Gastrocnemius medialis (tissue), 4 donors: ENCODE measurements at regions not wholly inside any gene's neighbourhood (a gene's known extent, or its start where the extent isn't known, plus 50 kb on each side); places are given as distances from the start of the nearest gene placed in this dataset.

Experiments used
- ATAC-seq, 2 donors: fragments of 150-250 bp; one replicate each; pipeline ENCODE4 v1.9.1; 2016
- DNase-seq, 2 donors: peaks; one replicate each; pipeline ENCODE4 v3.0.0-alpha.2; 2019
- H3K27ac ChIP-seq, 4 donors: fragments of 200-600 bp; sonication (generic); 1 replicate in 1 of 4; 2 replicates in 3 of 4; pipeline ENCODE4 v1.5.1; 2016 to 2018; ENCODE audit warnings: mild to moderate bottlenecking in 2 of 4, moderate library complexity in 1 of 4
- H3K27me3 ChIP-seq, 3 donors: fragments of 200-600 bp; sonication (generic) in 2 of 3; 1 replicate in 1 of 3; 2 replicates in 2 of 3; pipeline versions ENCODE4 v1.5.1 to v1.6.0; 2016 to 2019; ENCODE audit warnings: mild to moderate bottlenecking in 1 of 3, moderate library complexity in 1 of 3
- H3K36me3 ChIP-seq, 2 donors: fragments of 200-600 bp; sonication (generic) in 1 of 2; one replicate each; pipeline ENCODE4 v1.5.1; 2017 to 2018
- H3K4me1 ChIP-seq, 2 donors: fragments of 200-600 bp; sonication (generic) in 1 of 2; one replicate each; pipeline ENCODE4 v1.5.1; 2016 to 2017; ENCODE audit warnings: mild to moderate bottlenecking in 2 of 2
- H3K4me3 ChIP-seq, 4 donors: fragments of 200-600 bp; sonication (generic) in 3 of 4; 1 replicate in 1 of 4; 2 replicates in 3 of 4; pipeline ENCODE4 v1.5.1; 2016 to 2019; ENCODE audit warnings: mild to moderate bottlenecking in 2 of 4
- H3K9me3 ChIP-seq, 3 donors: fragments of 200-600 bp; sonication (generic) in 2 of 3; 1 replicate in 1 of 3; 2 replicates in 2 of 3; pipeline ENCODE4 v1.5.1; 2016 to 2019
- POLR2A ChIP-seq, 2 donors: fragments of 450-650 bp; IDR thresholded peaks; one replicate each; pipeline ENCODE4 v1.6.1; 2017; ENCODE audit warnings: antibody characterized with exemption in 2 of 2, mild to moderate bottlenecking in 2 of 2, moderate library complexity in 2 of 2
- in situ Hi-C, 4 donors: fragments of 200-750 bp; cut with MboI; loops; one replicate each; pipeline versions ENCODE4 v1.15.0 to v1.8.0; 2017; ENCODE audit warnings: low sequenced_read_pairs in 4 of 4
- intact Hi-C: fragments of 100-400 bp; cut with DNase I; formaldehyde crosslinking; loops from one replicate; pipeline ENCODE4 v1.15.1; 2023; ENCODE audit warnings: low total_unique reads
- TF ChIP-seq, protein P1 (sequence below), 5 experiments: fragments of 450-650 bp in 3 of 5; fragments of 200-600 bp in 2 of 5; sonication (generic) in 2 of 5; IDR thresholded peaks in 4 of 5; conservative IDR thresholded peaks in 1 of 5; 1 replicate in 4 of 5; 2 replicates in 1 of 5; pipeline ENCODE4 v1.5.1; 2016 to 2019; ENCODE audit warnings: antibody characterized with exemption in 5 of 5, mild to moderate bottlenecking in 3 of 5, moderate library complexity in 3 of 5

DNA sequence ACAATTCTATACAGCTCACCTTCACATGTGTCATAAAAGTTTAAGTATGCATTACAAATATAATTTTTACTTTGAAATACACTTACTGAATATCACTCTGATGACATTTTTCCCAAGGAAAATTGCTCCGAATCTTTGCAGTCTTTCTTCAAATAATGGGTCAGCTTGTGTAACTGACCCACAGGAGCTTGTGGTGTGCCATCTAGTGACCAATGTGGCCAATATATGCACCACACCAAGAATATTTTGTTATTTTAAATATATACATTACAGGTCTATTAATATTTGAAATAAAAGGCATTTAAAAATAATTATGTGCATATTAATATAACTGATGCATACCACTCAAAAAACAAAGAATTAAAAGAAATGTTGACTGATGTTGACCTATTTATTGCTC lies 271.4 kb downstream of the TBX15 start:
- H3K36me3 ChIP-seq = no peaks in the 10 kb centered on the region
- H3K4me3 ChIP-seq = no peak overlapping the region
- H3K9me3 ChIP-seq = no peaks in the 10 kb centered on the region
- no peak overlapping the region for H3K27ac ChIP-seq
- DNase-seq (no peak), ATAC-seq (no peak)
- in situ Hi-C loops (no loop called here), intact Hi-C loops (loop anchor here (2.0 to 10.0 kb wide), 2 partner anchors 492 to 562 kb away; no protein-coding TSS in a partner anchor)
- peaks cover 9 to 12% of the 10 kb centered on the region in 2 donors for H3K4me1 ChIP-seq
- TF ChIP-seq POLR2A (IDR thresholded peaks at IDR 0.05) = no peak
- TF ChIP-seq, protein P1, sequence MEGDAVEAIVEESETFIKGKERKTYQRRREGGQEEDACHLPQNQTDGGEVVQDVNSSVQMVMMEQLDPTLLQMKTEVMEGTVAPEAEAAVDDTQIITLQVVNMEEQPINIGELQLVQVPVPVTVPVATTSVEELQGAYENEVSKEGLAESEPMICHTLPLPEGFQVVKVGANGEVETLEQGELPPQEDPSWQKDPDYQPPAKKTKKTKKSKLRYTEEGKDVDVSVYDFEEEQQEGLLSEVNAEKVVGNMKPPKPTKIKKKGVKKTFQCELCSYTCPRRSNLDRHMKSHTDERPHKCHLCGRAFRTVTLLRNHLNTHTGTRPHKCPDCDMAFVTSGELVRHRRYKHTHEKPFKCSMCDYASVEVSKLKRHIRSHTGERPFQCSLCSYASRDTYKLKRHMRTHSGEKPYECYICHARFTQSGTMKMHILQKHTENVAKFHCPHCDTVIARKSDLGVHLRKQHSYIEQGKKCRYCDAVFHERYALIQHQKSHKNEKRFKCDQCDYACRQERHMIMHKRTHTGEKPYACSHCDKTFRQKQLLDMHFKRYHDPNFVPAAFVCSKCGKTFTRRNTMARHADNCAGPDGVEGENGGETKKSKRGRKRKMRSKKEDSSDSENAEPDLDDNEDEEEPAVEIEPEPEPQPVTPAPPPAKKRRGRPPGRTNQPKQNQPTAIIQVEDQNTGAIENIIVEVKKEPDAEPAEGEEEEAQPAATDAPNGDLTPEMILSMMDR (IDR thresholded peaks at IDR 0.05 in 4 of 5, conservative IDR thresholded peaks at IDR 0.05 in 1 of 5) = peak in 2 of 5 experiments; percentile 35 to 42
- H3K27me3 ChIP-seq = no peaks in the 10 kb centered on the region

DNA sequence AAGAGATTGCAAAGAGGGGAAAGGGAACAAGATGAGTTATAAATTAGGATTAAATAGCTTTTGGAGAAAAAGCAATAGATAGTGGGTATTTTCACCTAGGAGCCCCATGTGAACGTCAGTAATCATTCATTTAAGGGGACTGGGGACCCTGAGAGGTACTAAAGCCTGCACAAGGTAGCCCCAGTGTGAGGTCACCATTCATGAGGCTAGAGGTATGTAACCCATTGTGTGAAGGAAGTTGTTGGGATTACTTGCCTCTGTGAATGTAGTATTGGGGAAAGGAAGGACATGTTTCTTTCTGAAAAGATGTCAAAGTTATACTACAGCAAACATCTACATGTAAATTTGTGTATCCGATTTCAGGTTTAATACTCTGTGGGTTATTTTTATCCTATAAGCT lies 276.8 kb downstream of the TBX15 start:
- intact Hi-C loops = loop anchor here (10.0 kb wide), 1 partner anchor 557 kb away; no protein-coding TSS in a partner anchor
- Histone ChIP-seq H3K4me1 (peaks cover 0 to 3% of the 10 kb centered on the region in 2 donors), H3K27me3 (no peaks in the 10 kb centered on the region), H3K36me3 (no peaks in the 10 kb centered on the region), H3K9me3 (no peaks in the 10 kb centered on the region), H3K4me3 (no peak overlapping the region), H3K27ac (no peak overlapping the region)
- no peak for TF ChIP-seq POLR2A (IDR thresholded peaks at IDR 0.05)
- TF ChIP-seq, protein P1 (IDR thresholded peaks at IDR 0.05 in 4 of 5, conservative IDR thresholded peaks at IDR 0.05 in 1 of 5) = no peak
- ATAC-seq (no peak), DNase-seq (no peak)
- in situ Hi-C loops = no loop called here

DNA sequence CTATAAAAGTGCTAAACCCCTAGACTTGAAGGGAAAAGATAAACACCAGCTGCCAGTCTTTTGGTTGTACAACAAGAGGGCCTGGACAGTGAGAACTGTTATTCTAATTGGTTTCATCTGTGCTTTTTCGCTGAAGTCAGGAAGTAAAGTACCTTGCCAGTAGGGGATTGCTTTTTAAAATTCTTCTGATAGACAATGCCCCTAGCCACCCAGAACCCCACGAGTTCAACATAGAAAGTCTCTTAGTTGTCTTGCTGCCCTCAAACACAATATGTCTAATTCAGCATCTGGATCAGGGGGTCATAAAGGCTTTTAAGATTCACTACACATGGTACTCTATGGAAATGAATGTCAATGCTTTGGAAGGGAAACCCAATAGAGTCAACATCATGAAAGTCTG lies 289.2 kb downstream of the TBX15 start:
- Histone ChIP-seq H3K27me3 (no peaks in the 10 kb centered on the region), H3K4me1 (no peaks in the 10 kb centered on the region), H3K9me3 (no peaks in the 10 kb centered on the region), H3K27ac (no peak overlapping the region), H3K36me3 (no peaks in the 10 kb centered on the region), H3K4me3 (no peak overlapping the region)
- intact Hi-C loops (no loop called here), in situ Hi-C loops (no loop called here)
- ATAC-seq (no peak), DNase-seq (no peak)
- TF ChIP-seq, protein P1 (IDR thresholded peaks at IDR 0.05 in 4 of 5, conservative IDR thresholded peaks at IDR 0.05 in 1 of 5) = no peak
- TF ChIP-seq POLR2A (IDR thresholded peaks at IDR 0.05) = no peak

GRCh38 chr1:118692143-118692542 lies 296.0 kb downstream of the TBX15 start:
- no peaks in the 10 kb centered on the region for H3K36me3 ChIP-seq
- DNase-seq = no peak
- no peaks in the 10 kb centered on the region for H3K4me1 ChIP-seq
- no peak for ATAC-seq
- H3K4me3 ChIP-seq = no peak overlapping the region
- H3K27me3 ChIP-seq = no peaks in the 10 kb centered on the region
- intact Hi-C loops = no loop called here
- in situ Hi-C loops = no loop called here
- H3K9me3 ChIP-seq = no peaks in the 10 kb centered on the region
- TF ChIP-seq, protein P1 (IDR thresholded peaks at IDR 0.05 in 4 of 5, conservative IDR thresholded peaks at IDR 0.05 in 1 of 5) = no peak
- TF ChIP-seq POLR2A (IDR thresholded peaks at IDR 0.05) = no peak
- no peak overlapping the region for H3K27ac ChIP-seq

GRCh38 chr1:118688891-118689290 lies 299.3 kb downstream of the TBX15 start:
- no peak for ATAC-seq
- Histone ChIP-seq H3K27me3 (no peaks in the 10 kb centered on the region), H3K36me3 (no peaks in the 10 kb centered on the region), H3K4me3 (no peak overlapping the region), H3K9me3 (no peaks in the 10 kb centered on the region), H3K27ac (no peak overlapping the region), H3K4me1 (no peaks in the 10 kb centered on the region)
- TF ChIP-seq, protein P1 (IDR thresholded peaks at IDR 0.05 in 4 of 5, conservative IDR thresholded peaks at IDR 0.05 in 1 of 5) = no peak
- no peak for TF ChIP-seq POLR2A (IDR thresholded peaks at IDR 0.05)
- intact Hi-C loops = no loop called here
- DNase-seq = no peak
- in situ Hi-C loops = no loop called here
